Suprapubic skin (tissue), 4 donors: ENCODE measurements at regions not wholly inside any gene's neighbourhood (a gene's known extent, or its start where the extent isn't known, plus 50 kb on each side); places are given as distances from the start of the nearest gene placed in this dataset.

ENCODE experiments used
- DNase-seq, 2 donors: peaks; one replicate each; pipeline ENCODE4 v3.0.0-alpha.2; 2019; ENCODE audit warnings: low spot score in 2 of 2
- H3K27ac ChIP-seq: fragments of 200-600 bp; sonication (generic); one replicate; pipeline ENCODE4 v1.5.1; 2019
- H3K27me3 ChIP-seq: fragments of 200-600 bp; sonication (generic); one replicate; pipeline ENCODE4 v1.5.1; 2019
- H3K36me3 ChIP-seq: fragments of 200-600 bp; sonication (generic); one replicate; pipeline ENCODE4 v1.5.1; 2019
- H3K4me1 ChIP-seq: fragments of 200-600 bp; sonication (generic); one replicate; pipeline ENCODE4 v1.5.1; 2019
- H3K4me3 ChIP-seq: fragments of 200-600 bp; sonication (generic); one replicate; pipeline ENCODE4 v1.5.1; 2019; ENCODE audit warnings: mild to moderate bottlenecking
- H3K9me3 ChIP-seq: fragments of 200-600 bp; sonication (generic); one replicate; pipeline ENCODE4 v1.5.1; 2019
- EP300 ChIP-seq: sonication (generic); formaldehyde crosslinking; IDR thresholded peaks from one replicate; pipeline ENCODE4 v1.6.1; 2017; ENCODE audit warnings: antibody characterized with exemption
- POLR2A ChIP-seq, 2 donors: fragments of 450-650 bp; IDR thresholded peaks; one replicate each; pipeline ENCODE4 v1.6.1; 2017; ENCODE audit warnings: antibody characterized with exemption in 2 of 2, mild to moderate bottlenecking in 2 of 2, moderate library complexity in 2 of 2
- POLR2AphosphoS5 ChIP-seq, 3 donors: sonication (generic); formaldehyde crosslinking; IDR thresholded peaks; one replicate each; pipeline ENCODE4 v1.6.1; 2017; ENCODE audit warnings: antibody characterized with exemption in 3 of 3
- WGBS: methylation state at CpG from one replicate; pipeline ENCODE4 v1.1.5; 2018; 5-methylcytosine and 5-hydroxymethylcytosine counted together
- TF ChIP-seq, protein P1 (sequence below), 2 donors: fragments of 200-600 bp in 1 of 2; fragments of 450-650 bp in 1 of 2; sonication (generic) in 1 of 2; IDR thresholded peaks; one replicate each; pipeline ENCODE4 v1.5.1; 2016 to 2019; ENCODE audit warnings: antibody characterized with exemption in 2 of 2, mild to moderate bottlenecking in 1 of 2, moderate library complexity in 1 of 2

DNA sequence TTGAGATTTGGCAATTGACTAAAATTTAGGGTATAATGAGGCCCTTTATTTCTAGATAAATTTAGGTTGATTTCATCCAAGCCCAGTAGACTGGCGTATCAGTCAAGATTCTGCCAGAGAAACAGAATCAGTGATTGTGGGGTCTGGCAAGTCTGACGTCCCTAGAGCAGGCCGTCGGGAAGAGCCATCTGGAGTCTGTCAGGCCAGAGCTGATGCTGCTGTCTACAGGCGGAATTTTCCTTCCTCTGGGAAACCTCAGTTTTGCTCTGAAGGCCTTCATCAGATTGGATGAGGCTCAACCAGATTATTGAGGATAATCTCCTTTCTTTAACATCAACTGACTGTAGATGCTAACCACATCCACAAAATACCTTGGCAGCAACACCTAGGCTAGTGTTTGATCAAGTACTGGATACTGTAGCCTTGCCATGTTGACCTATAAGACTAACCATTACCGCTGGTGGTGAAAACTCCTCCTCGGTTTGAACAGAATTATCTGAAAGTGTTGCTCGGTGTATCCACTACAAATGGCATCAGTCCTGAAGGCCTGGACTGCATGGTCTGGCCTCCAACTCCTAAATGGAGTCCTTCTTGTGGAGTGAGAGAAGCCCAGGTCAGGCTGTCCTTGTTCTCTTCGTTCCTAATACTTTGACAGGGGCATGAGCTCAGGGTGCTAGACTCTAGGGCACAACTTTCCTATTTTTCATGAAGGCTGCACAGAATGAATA is 83.2 kb upstream of the ANKH start:
- Histone ChIP-seq H3K27ac (no peak overlapping the region), H3K4me3 (no peak overlapping the region), H3K27me3 (no peaks in the 10 kb centered on the region), H3K4me1 (no peaks in the 10 kb centered on the region), H3K9me3 (no peaks in the 10 kb centered on the region), H3K36me3 (no peaks in the 10 kb centered on the region)
- TF ChIP-seq POLR2AphosphoS5 (IDR thresholded peaks at IDR 0.05) (no peak), EP300 (no peak), POLR2A (IDR thresholded peaks at IDR 0.05) (no peak)
- TF ChIP-seq, protein P1, sequence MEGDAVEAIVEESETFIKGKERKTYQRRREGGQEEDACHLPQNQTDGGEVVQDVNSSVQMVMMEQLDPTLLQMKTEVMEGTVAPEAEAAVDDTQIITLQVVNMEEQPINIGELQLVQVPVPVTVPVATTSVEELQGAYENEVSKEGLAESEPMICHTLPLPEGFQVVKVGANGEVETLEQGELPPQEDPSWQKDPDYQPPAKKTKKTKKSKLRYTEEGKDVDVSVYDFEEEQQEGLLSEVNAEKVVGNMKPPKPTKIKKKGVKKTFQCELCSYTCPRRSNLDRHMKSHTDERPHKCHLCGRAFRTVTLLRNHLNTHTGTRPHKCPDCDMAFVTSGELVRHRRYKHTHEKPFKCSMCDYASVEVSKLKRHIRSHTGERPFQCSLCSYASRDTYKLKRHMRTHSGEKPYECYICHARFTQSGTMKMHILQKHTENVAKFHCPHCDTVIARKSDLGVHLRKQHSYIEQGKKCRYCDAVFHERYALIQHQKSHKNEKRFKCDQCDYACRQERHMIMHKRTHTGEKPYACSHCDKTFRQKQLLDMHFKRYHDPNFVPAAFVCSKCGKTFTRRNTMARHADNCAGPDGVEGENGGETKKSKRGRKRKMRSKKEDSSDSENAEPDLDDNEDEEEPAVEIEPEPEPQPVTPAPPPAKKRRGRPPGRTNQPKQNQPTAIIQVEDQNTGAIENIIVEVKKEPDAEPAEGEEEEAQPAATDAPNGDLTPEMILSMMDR (IDR thresholded peaks at IDR 0.05): no peak
- 97% methylated on average over 8 of the region's 9 CpGs for WGBS
- DNase-seq: no peak

DNA sequence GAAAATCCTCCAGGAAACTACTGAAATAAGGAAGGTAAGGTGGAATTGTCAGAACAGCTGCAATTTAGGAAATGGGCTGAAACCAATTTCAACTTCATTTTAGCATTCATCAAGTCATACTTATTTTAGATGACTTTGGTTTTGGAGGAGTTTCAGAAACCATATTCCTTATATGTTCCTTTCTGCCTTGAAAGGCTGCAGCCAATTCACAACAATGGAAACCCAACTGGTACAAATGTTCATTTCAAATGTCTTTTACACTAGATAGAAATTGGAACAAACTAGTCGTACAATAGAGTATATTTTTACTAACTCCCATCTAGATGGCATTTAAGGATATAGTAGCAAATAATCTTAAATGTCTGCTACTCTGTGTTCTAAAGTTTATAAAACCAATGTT is 82.6 kb upstream of the ANKH start:
- 90% methylated on average over 1 of the region's 1 CpG for WGBS
- Histone ChIP-seq H3K9me3 (no peaks in the 10 kb centered on the region), H3K27ac (no peak overlapping the region), H3K27me3 (no peaks in the 10 kb centered on the region), H3K36me3 (no peaks in the 10 kb centered on the region), H3K4me3 (no peak overlapping the region), H3K4me1 (no peaks in the 10 kb centered on the region)
- TF ChIP-seq EP300 (no peak), POLR2A (IDR thresholded peaks at IDR 0.05) (no peak), POLR2AphosphoS5 (IDR thresholded peaks at IDR 0.05) (no peak)
- TF ChIP-seq, protein P1 (IDR thresholded peaks at IDR 0.05): no peak
- no peak for DNase-seq

DNA sequence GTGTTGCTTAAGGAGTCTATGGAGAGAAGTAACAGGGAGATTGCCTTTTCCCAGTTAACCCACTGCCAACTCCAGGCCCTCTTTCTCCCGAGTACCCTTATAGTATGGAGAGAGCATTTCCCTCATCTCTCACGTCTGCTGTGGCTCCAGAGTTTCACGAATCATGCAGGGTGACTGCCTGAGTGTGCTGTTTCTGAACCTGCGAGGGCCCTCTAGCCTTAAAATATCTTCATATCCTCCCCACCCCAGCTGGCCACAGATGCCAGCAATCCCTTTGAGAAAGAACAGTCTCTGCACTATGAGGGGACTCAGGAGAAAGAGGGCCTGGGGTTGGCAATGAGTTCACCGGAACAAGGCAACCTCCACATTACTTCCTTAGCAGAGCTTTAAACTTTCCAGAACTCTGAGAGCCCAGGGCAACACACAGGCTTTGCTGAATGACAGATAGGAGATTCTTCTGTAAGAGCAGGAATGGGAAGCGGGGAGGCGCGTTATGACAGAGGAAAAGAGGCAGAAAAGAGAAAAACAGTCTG is 81.6 kb upstream of the ANKH start:
- Histone ChIP-seq H3K4me1 (no peaks in the 10 kb centered on the region), H3K27ac (no peak overlapping the region), H3K27me3 (no peaks in the 10 kb centered on the region), H3K36me3 (no peaks in the 10 kb centered on the region), H3K9me3 (no peaks in the 10 kb centered on the region), H3K4me3 (no peak overlapping the region)
- no peak for DNase-seq
- no peak for TF ChIP-seq POLR2A (IDR thresholded peaks at IDR 0.05)
- TF ChIP-seq EP300: no peak
- TF ChIP-seq, protein P1 (IDR thresholded peaks at IDR 0.05): no peak
- TF ChIP-seq POLR2AphosphoS5 (IDR thresholded peaks at IDR 0.05): no peak
- WGBS: 78% methylated on average over 8 of the region's 8 CpGs

DNA sequence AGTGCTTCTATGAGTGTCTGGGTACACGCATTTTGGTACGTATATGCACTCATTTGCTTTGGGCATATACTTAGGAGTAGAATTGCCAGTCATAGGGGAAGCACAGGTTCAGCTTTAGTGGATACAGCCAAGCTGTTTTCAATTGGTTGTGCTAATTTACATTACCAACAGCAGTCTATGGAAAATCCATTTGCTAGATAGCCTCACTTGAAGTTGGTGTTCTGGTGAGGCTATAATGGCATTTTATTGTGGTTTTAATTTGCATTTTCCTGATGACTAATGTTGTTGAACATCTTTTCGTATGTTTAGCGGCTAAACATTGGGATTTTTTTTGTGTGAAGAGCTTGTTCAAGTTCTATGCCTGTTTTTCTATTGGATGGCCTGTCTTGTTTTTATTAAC is 76.8 kb upstream of the ANKH start:
- Histone ChIP-seq H3K27ac (no peak overlapping the region), H3K9me3 (no peaks in the 10 kb centered on the region), H3K27me3 (no peaks in the 10 kb centered on the region), H3K4me3 (no peak overlapping the region), H3K4me1 (peaks cover 7% of the 10 kb centered on the region), H3K36me3 (no peaks in the 10 kb centered on the region)
- no peak for DNase-seq
- WGBS: 89% methylated on average over 4 of the region's 4 CpGs
- TF ChIP-seq POLR2A (IDR thresholded peaks at IDR 0.05): no peak
- TF ChIP-seq, protein P1 (IDR thresholded peaks at IDR 0.05): no peak
- no peak for TF ChIP-seq EP300
- no peak for TF ChIP-seq POLR2AphosphoS5 (IDR thresholded peaks at IDR 0.05)

DNA sequence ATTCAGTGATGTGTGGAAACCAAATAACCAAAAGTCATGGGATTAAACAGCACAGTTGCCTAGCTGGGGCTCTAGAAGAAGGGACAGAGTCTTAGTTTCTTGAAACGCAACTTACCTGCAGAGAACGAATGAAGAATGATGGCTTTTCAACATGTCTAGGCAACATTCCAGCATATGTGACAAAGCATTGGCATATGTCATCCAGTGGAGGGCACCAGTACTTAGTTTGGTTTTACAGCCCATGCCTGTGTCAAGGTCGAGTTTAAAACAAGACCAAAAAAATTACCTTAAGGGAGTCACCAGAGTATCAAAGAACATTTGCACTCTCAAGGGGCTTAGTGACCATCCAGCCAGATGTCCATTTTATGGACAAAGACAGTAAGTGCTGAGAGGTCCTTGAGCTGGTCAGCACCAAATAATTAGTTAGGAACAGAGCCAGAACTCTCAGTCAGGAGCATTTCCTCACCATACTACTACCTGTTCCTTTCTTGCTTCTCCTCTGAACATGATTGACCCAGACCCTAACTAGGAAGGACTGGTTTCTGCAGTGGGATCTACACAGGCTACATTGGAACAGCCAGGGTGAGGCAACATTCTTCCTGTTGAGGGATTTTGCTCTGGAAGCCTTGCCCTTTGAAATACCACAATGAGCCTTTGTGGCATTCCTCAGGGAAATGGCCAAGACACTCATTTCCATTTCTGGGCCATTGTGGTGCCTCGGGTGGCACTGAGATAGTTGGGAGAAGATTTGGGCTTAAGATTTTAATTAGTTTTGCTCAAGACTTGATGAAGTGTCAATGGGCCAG is 75.4 kb upstream of the ANKH start:
- no peak for DNase-seq
- no peak for TF ChIP-seq EP300
- TF ChIP-seq, protein P1 (IDR thresholded peaks at IDR 0.05): peak in 1 of 2 donors; percentile 25
- no peaks in the 10 kb centered on the region for H3K36me3 ChIP-seq
- peak overlapping the region; percentile 24 for H3K27ac ChIP-seq
- no peak overlapping the region for H3K4me3 ChIP-seq
- WGBS: 25% methylated on average over 4 of the region's 4 CpGs
- no peaks in the 10 kb centered on the region for H3K9me3 ChIP-seq
- peaks cover 7% of the 10 kb centered on the region for H3K4me1 ChIP-seq
- no peaks in the 10 kb centered on the region for H3K27me3 ChIP-seq
